SIG-M5 (cell line): ENCODE measurements at regions not wholly inside any gene's neighbourhood (a gene's known extent, or its start where the extent isn't known, plus 50 kb on each side); places are given as distances from the start of the nearest gene placed in this dataset.
"Not testable (repeated sequence)": the region's sequence is repeated elsewhere in the genome, so short reads cannot be mapped to it uniquely, and the experiment has no call there.

Source experiments
- DNase-seq: peaks from one replicate; lab custom pipeline; 2025; lab: John Stamatoyannopoulos, UW

GRCh38 chr13:64684108-64684507 is 2546.0 kb downstream of the PCDH9 start:
- DNase-seq = no peak

GRCh38 chr13:64680739-64681138 is 2549.4 kb downstream of the PCDH9 start:
- no peak for DNase-seq

- DNase-seq = no peak
These were observed 2554.8 kb downstream of the PCDH9 start for GRCh38 chr13:64675255-64675892.

- DNase-seq = no peak
These were observed 2556.0 kb downstream of the PCDH9 start for GRCh38 chr13:64674126-64674525.

GRCh38 chr13:64672751-64673150 is 2557.4 kb downstream of the PCDH9 start:
- DNase-seq = no peak

- no peak for DNase-seq
These were observed 2567.1 kb downstream of the PCDH9 start for GRCh38 chr13:64662887-64663593.

- DNase-seq = no peak
These were observed 2581.8 kb downstream of the PCDH9 start for GRCh38 chr13:64648293-64648692.

GRCh38 chr13:64643066-64643465 is 2587.1 kb downstream of the PCDH9 start:
- no peak for DNase-seq

GRCh38 chr13:64640002-64640401 is 2590.1 kb downstream of the PCDH9 start:
- DNase-seq = no peak

- DNase-seq = no peak
These were observed 2590.9 kb downstream of the PCDH9 start for GRCh38 chr13:64639206-64639605.

GRCh38 chr13:64633948-64634347 is 2596.2 kb downstream of the PCDH9 start:
- DNase-seq = no peak

GRCh38 chr13:64627654-64628053 is 2602.5 kb downstream of the PCDH9 start:
- no peak for DNase-seq

- DNase-seq = no peak
These were observed 2604.0 kb downstream of the PCDH9 start for GRCh38 chr13:64626105-64626504.

- no peak for DNase-seq
These were observed 2612.9 kb downstream of the PCDH9 start for GRCh38 chr13:64617231-64617630.

- no peak for DNase-seq
These were observed 2638.2 kb downstream of the PCDH9 start for GRCh38 chr13:64591971-64592370.

GRCh38 chr13:64579331-64579730 is 2650.8 kb downstream of the PCDH9 start:
- DNase-seq = no peak

GRCh38 chr13:64568748-64569147 is 2661.4 kb downstream of the PCDH9 start:
- no peak for DNase-seq

GRCh38 chr13:64558031-64558430 is 2672.1 kb downstream of the PCDH9 start:
- DNase-seq = not testable (repeated sequence)

- no peak for DNase-seq
These were observed 2673.8 kb downstream of the PCDH9 start for GRCh38 chr13:64556376-64556775.

- peak; percentile 35 for DNase-seq
These were observed 2676.6 kb downstream of the PCDH9 start for GRCh38 chr13:64553411-64554129.

GRCh38 chr13:64551755-64552154 is 2678.4 kb downstream of the PCDH9 start:
- DNase-seq = no peak

GRCh38 chr13:64546371-64546770 is 2683.8 kb downstream of the PCDH9 start:
- no peak for DNase-seq

- DNase-seq = no peak
These were observed 2689.2 kb downstream of the PCDH9 start for GRCh38 chr13:64540976-64541375.
